Inflammatory macrophage (primary cell): ENCODE measurements at regions not wholly inside any gene's neighbourhood (a gene's known extent, or its start where the extent isn't known, plus 50 kb on each side); places are given as distances from the start of the nearest gene placed in this dataset.
A peak's percentile ranks its signal among the peaks of the same experiment; 100 is the strongest.

Experiments
- DNase-seq, 2 donors: peaks; one replicate each; pipeline ENCODE4 v3.0.0-alpha.2; 2020 to 2022

- DNase-seq = no peak
Measured at GRCh38 chr7:45456747-45457524, 117.2 kb upstream of the ADCY1 start.

DNA sequence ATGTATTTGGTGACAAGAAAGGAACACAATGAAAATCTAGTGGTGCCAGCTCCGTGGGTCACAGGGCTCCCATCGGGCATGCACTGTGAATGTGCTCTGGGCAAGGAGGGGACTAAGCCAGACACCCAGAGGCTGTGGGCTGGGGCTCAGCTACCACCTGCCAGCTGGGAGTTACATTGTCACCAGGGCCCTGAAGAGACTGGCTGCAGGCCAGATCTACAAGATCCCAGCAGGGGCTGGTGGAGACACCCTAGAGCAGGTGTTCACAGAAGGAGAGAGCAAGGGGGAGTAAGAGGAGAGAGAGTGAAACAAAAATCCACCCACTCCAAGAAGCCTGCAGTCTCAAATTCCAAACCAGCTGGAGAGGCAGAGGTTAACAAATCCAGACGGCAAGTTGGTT lies 116.6 kb upstream of the ADCY1 start:
- no peak for DNase-seq

DNA sequence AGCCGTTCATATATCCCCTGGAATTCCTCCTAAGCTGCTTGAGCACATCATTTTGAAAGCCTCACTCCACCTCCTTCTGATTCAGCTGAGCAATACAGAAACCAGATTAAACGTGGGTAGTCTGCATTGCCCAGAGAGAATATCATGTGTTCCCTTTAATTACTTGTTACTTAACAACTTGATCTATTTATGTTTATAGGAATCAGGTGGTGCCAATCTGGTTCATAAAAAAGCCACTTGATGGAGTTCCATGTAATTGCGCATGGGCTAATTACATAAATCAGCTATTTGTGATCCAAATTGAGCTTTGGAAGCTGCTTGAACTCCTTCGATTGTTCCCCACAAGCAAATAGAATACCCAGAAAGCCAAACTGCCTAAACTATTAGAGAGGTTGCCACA lies 114.7 kb upstream of the ADCY1 start:
- no peak for DNase-seq

GRCh38 chr7:45460379-45460778 lies 113.8 kb upstream of the ADCY1 start:
- DNase-seq = no peak

- DNase-seq = no peak
Measured at GRCh38 chr7:45461026-45461425, 113.1 kb upstream of the ADCY1 start.

- DNase-seq = no peak
Measured at GRCh38 chr7:45469103-45469502, 105.1 kb upstream of the ADCY1 start.

DNA sequence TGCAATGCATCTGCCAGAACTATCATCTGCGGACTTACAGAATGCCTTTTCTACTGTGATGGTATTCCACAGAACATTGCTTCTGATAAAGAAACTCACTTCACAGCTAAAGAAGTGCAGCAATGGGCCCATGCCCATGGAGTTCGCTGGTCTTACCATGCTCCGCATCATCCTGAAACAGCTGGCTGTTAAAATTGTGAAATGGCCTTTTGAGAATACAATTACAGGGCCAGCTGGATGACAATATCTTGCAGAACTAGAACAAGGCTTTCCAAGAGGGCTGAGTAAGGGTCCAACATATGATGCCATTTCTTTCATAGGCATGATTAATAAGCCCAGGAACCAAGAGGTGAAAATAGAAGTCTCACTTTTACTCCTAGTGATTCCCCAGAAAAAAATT lies 104.1 kb upstream of the ADCY1 start:
- DNase-seq = no peak

DNA sequence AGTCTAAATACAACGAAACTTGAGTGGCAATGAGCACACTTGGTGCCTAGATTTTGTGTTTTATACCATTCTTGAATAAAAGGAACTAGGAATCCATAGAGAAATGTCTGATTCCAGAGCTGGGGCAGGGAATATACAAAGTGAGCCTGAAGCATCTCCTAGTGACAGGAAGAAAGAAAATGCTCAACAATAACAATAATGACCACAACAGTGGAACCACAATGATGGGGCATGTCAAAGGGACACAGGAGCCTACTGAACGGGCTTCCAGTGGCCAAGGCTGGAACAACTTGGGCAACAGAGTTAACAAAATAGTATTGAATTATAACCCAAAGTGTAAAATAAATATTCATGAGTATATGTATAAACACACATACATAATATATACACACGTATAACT lies 94.4 kb upstream of the ADCY1 start:
- no peak for DNase-seq

DNA sequence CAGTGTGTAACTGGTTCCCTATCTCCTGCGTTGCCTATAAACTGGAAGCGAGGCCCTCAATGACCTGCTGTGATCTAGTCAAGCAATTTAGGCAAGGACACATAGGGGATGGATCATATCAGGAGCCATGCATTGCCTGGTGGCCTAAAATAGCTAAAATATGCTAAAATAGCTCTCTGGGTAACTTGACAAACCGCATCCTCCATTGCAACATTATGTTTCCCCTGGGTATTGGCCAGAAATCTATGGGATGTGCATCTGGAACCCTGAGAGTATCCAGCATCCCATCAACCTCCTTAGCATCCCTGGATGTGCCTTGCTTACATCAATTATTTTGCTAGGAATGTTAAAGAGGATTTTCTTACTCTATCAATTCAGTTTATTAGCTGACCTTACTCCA lies 91.7 kb upstream of the ADCY1 start:
- no peak for DNase-seq

DNA sequence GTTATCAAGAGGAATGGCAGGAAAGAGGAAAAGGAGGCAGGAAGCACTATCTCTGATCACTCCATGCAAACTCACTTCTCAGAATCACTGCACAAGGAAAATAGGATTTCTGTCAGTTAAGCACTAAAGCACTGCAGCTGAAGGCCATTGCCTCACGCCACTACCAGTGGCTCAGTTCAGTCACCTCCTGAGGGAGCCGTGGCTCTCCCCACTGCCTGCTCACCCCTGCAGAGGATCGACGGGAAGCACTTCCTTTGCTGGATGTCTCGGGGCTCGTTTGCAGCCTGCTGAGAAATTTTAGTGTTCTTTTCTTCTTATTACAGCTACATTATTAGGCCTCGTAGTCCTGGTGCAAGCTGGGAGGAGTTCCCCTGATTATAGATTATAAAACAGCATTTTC lies 90.1 kb upstream of the ADCY1 start:
- DNase-seq = no peak

DNA sequence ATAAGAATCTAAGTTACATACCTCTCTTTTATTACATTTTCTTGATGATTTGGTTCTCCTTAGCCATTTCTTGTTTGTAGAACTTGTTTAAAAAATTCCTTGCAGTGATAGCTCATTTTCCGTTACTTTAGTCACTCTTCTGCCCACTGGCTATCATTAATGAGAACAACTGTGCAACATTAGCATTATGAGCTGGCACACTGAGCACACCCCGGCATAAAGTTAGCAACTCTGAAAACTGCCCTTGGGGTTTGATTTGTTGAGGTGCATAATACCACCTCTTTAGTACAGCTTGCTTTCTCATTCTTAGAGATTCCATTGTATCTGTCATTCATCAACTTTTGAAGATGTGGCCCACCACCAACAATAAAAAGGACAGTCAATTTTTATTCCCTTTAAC lies 87.6 kb upstream of the ADCY1 start:
- no peak for DNase-seq

- DNase-seq = no peak
Measured at GRCh38 chr7:45494885-45495284, 79.3 kb upstream of the ADCY1 start.

- DNase-seq = no peak
Measured at GRCh38 chr7:45495618-45496017, 78.5 kb upstream of the ADCY1 start.

DNA sequence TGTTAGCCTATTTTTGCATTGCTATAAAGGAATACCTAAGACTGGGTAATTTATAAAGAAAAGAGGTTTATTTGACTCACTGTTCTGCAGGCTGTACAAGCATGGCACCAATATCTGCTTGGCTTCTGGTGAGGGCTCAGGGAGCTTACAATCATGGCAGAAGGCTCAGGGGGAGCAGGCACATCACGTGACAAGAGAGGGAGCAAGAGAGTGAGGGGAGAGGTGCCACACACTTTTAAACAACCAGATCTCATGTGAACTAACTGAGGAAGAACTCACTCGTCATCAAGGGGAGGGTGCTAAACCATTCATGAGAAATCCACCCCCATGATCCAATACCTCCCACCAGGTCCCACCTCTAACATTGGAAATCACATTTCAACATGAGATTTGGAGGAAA lies 73.9 kb upstream of the ADCY1 start:
- DNase-seq = no peak

- no peak for DNase-seq
Measured at GRCh38 chr7:45501791-45502190, 72.4 kb upstream of the ADCY1 start.

DNA sequence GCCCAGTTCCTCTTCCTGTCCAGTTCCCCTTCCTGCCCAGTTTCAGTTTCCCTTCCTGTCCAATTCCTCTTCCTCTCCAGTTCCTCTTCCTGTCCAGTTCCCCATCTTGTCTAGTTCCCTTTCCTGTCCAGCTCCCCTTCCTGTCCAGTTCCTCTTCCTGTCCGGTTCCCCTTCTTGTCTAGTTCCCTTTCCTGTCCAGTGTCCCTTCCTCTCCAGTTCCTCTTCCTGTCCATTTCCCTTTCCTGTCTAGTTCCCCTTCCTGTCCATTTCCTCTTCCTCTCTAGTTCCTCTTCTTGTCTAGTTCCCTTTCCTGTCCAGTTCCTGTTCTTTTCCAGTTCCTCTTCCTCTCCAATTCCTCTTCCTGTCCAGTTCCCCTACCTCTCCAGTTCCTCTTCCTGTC lies 68.1 kb upstream of the ADCY1 start:
- peak in 1 of 2 donors; percentile 18 for DNase-seq

DNA sequence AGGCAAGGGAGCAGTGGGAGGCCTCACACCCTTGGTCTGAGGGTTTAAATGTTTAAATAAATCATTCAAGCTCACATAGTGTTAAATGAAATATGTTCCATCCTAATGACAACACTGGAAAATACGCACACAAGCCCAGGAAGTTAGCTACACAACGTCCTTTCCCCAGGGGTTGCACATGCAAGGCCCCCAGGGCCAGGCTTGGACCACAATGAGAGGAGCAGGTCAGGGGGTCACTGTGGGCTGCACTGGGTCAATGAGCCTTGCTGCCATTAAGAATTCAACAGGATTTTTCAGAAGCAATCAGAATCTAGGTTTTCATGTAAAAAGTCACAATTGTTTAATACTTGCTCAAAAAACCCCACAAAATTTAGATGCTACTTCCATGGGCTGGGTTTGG lies 64.9 kb upstream of the ADCY1 start:
- no peak for DNase-seq

GRCh38 chr7:45511721-45512597 lies 62.2 kb upstream of the ADCY1 start:
- DNase-seq = no peak

DNA sequence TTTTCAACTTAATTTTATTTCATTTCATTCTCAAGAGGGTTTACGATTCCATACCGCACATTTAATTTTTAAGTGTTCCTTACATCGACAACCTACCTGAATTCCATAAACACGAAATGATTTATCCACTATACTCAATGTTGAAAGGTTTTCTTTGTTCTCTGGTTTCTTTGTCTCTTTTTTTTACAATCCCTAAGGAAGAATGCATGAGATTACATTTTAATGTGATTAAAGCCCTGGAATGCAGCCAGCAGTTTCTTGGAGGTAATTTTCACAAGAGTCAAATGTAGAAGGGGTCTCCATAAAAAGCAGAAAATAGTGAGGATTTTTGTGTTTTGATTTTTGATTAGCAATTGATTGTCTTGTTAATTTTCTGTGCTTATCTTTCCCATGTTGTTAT lies 59.2 kb upstream of the ADCY1 start:
- DNase-seq = no peak

DNA sequence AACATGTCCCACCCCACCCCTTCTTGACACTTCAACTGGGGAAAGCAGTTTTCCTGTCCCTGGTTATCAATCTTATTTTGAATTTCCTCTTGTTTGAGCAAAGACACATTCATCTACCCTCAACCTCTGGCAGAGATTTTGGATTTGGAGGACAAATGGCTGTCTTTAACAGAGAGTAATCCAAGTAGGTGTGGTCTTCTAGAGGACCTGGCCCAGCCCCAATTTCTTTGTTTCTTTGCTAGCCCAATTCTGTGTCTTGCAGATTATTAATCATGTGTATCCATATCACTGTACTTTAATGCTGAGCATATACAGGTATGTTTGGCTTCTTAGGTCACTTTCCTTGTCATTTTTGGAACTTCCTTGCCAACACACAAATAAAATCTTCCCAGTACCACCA lies 58.8 kb upstream of the ADCY1 start:
- DNase-seq = no peak
